GM06990 (cell line): ENCODE measurements at regions not wholly inside any gene's neighbourhood (a gene's known extent, or its start where the extent isn't known, plus 50 kb on each side); places are given as distances from the start of the nearest gene placed in this dataset.

Experiments used
- DNase-seq: peaks from one replicate; pipeline ENCODE4 v3.0.0-alpha.2; 2011; ENCODE audit not compliant: insufficient read length; ENCODE audit errors: extremely low read depth
- H3K27me3 ChIP-seq: replicated peaks from 2 replicates; pipeline ENCODE4 v1.6.0; 2011; ENCODE audit warnings: low read length; ENCODE audit not compliant: control insufficient read depth, insufficient read depth
- H3K36me3 ChIP-seq: 2 replicates; pipeline ENCODE4 v1.5.1; 2011; ENCODE audit warnings: low read length; ENCODE audit not compliant: control insufficient read depth, insufficient read depth
- H3K4me3 ChIP-seq: replicated peaks from 2 replicates; pipeline ENCODE4 v1.5.1; 2011; ENCODE audit warnings: low read depth, mild to moderate bottlenecking, control low read depth, low read length
- CTCF ChIP-seq: IDR thresholded peaks from 2 replicates; pipeline ENCODE4 v1.5.1; 2011; ENCODE audit warnings: low read length, control low read depth, mild to moderate bottlenecking, inconsistent platforms; ENCODE audit not compliant: insufficient read depth, poor library complexity, severe bottlenecking

- Histone ChIP-seq H3K4me3 (no peak overlapping the region), H3K27me3 (no peaks in the 10 kb centered on the region), H3K36me3 (no peaks in the 10 kb centered on the region)
- TF ChIP-seq CTCF, result no peak
- no peak for DNase-seq
Measured at GRCh38 chr2:191777351-191777750, 69.5 kb downstream of the CAVIN2 start.

GRCh38 chr2:191778041-191778440 lies 68.8 kb downstream of the CAVIN2 start:
- no peak overlapping the region for H3K4me3 ChIP-seq
- no peak for TF ChIP-seq CTCF

GRCh38 chr2:191782351-191782750 lies 64.5 kb downstream of the CAVIN2 start:
- TF ChIP-seq CTCF, result no peak
- no peak for DNase-seq
- no peaks in the 10 kb centered on the region for H3K36me3 ChIP-seq
- no peaks in the 10 kb centered on the region for H3K27me3 ChIP-seq
- H3K4me3 ChIP-seq, result no peak overlapping the region

More at GRCh38 chr2:191778041-191778440, 68.8 kb downstream of the CAVIN2 start:
- no peak for DNase-seq
- Histone ChIP-seq H3K36me3 (no peaks in the 10 kb centered on the region), H3K27me3 (no peaks in the 10 kb centered on the region)

GRCh38 chr2:191783416-191783815 lies 63.5 kb downstream of the CAVIN2 start:
- H3K36me3 ChIP-seq, result no peaks in the 10 kb centered on the region
- no peak overlapping the region for H3K4me3 ChIP-seq
- DNase-seq, result peak; percentile 22
- H3K27me3 ChIP-seq, result no peaks in the 10 kb centered on the region
- TF ChIP-seq CTCF, result no peak
